HG03575 (cell line): ENCODE measurements at regions not wholly inside any gene's neighbourhood (a gene's known extent, or its start where the extent isn't known, plus 50 kb on each side); places are given as distances from the start of the nearest gene placed in this dataset.

Source experiments
- ATAC-seq: cut with Tn5 transposase; IDR thresholded peaks from one replicate; pipeline ENCODE4 v1.9.1; 2021; ENCODE audit not compliant: unreplicated experiment, insufficient number of reproducible peaks, low FRiP score; ENCODE audit errors: extremely low read depth

GRCh38 chr2:146270618-146271017, 1574.2 kb upstream of the ACVR2A start:
- no peak for ATAC-seq

GRCh38 chr2:146267093-146267492, 1577.7 kb upstream of the ACVR2A start:
- ATAC-seq: no peak

DNA sequence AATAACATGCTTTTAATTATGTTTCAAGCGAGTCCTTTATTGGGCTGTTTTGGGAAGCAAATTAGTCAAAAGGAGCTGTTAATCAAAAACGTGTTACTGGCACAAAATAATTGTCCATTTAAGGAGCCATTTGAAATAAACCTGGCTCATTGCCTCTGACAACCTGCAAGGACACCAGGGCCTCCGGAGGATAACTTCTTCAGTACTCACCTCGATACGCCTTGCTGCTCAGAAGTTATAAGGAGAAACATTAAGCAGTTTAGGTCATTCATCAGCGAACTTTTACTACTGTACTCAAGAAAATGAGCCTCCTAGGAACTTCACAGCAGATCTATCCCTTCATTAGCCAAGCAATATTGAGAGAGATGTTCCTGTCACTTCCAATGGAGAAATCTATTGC, 1579.2 kb upstream of the ACVR2A start:
- no peak for ATAC-seq

GRCh38 chr2:146262606-146263005, 1582.2 kb upstream of the ACVR2A start:
- ATAC-seq: no peak

DNA sequence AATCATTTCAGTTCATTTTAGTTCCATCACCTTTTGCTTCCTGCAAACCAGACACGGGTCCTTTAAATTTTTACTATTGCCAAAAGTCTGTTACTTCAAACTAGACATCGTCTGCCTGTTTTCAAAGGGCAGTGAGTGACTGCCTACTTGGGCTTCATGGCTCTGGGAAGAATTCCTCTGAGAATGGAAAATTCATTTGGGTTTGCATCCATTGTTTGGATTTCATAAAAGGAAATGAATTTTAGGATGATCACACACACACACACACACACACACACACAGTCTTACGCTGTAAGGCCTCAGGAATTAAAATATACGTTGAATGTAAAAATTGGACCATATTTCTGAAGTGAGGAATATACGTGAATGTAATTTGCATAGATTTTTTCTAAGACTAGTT, 1584.3 kb upstream of the ACVR2A start:
- no peak for ATAC-seq

DNA sequence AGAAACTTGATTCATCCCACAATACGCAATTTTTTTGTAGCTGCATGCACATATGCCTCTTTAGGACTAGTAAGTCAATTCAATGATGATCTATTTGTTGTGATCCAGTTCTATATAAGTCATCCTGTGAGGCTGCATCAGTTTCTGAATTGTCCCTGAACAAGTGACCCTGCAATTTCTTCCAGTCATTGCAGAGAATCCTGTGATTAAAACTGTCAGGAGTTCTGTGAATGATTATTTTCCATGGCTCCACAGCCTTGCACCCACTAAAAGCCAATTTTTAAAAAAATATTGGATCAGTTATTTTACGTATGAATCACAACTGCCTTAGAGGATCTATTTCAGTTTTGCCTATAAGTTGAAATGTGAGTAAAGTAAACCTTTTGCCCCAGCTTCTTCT, 1585.0 kb upstream of the ACVR2A start:
- ATAC-seq: no peak

DNA sequence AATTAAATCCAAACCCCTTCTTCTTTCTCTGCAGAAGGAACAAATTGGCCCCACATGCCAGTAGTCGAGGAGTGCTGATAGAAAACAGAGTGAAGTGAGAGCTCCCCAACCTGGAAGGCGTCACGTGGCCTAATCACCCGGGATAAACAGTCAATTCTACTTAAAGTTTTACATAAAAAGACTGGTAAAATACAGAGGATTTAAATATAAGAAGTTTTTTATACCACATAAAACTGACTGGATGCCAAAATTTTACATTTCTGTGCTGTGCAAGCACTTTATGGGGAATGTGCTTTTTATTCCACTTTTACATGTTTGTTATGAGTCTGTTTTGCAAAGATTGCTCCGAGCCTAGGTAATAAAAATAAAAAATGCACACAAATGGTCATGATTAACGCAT, 1586.8 kb upstream of the ACVR2A start:
- no peak for ATAC-seq

DNA sequence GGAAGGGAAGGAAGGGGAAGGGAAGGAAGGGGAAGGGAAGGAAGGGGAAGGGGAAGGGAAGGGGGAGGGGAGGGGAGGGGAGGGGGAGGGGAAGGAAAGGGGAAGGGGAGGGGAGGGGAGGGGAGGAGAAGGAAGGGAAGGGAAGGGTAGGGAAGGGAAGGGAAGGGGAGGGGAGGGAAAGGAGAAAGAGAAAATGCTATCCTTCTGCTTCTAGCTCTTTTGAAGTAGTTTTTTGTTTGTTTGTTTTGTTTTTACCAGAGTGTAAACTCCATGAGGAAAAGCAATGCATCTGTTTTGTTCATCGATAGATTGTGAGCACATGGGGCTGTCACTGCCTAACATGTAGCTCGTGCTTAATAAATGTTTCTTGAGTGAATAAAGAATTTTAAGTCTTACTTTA, 1592.7 kb upstream of the ACVR2A start:
- no peak for ATAC-seq

DNA sequence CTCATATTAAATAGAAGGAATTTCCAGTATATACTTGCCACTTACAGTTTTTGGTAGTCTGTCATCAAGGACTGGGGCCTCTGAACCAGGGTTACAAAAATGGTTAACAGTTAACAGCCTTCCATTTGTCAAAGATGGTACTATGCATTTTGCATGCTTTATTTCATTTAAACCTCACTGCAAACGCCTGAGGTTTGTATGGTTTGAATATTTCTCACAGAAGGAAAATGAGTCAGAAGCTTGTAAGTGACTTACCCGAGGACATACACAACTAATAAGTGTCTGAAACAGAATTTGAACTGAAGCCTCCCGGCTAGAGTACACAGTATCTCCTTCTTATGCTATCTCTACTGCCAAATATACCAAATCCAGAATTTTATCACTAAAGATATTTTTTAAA, 1593.5 kb upstream of the ACVR2A start:
- no peak for ATAC-seq

GRCh38 chr2:146246736-146247523, 1597.9 kb upstream of the ACVR2A start:
- no peak for ATAC-seq

DNA sequence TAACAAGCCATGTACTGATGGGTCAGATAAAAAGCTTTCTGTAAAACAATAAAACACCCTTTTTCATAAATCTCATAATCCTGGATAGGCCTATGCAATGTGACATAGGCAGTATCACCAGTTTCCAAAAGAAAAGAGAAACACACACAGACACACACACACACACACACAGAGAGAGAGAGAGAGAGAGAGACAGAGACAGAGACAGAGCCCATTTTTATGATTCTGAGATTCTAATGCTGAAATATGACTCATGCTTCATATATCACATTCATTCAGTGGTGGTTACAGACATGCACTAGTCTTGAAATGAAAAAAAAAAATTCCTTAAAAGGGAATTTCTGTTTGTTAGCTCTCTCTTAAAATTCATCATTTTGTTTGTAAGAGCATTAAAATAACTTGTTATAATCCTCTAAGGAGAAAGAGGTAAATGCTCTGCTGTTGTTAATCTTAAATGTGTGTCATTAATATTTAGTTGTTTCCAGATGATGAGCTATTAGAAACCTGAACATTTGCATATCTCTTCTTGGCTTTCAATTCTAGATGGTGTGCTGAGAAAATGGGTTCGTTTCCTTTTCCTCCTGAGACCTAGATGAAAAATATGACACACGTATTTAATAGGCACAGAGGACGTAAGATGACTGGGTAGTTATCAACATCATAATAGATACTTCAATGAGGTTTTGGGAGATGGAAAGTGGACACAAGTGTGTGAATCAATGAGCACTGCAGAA, 1598.7 kb upstream of the ACVR2A start:
- ATAC-seq: no peak

GRCh38 chr2:146244830-146245229, 1600.0 kb upstream of the ACVR2A start:
- ATAC-seq: no peak

DNA sequence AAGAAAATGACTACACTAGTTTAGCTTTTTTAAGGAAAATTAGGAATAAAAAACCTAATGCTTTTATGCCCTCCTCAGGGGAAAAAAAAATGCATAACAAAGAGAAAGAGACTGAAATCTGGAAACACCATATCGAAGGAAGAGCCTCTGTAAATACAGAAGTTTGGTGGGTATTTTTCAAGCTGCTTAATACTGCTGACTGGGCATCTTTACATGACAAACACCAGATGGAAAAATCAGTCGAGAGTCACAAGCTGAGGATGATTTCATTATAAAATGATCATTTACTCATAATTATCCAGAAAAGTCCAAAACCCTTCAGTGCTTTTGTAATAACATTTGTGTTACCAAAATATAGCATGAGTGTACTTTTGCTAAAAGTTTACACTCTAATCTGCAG, 1600.7 kb upstream of the ACVR2A start:
- ATAC-seq: no peak

DNA sequence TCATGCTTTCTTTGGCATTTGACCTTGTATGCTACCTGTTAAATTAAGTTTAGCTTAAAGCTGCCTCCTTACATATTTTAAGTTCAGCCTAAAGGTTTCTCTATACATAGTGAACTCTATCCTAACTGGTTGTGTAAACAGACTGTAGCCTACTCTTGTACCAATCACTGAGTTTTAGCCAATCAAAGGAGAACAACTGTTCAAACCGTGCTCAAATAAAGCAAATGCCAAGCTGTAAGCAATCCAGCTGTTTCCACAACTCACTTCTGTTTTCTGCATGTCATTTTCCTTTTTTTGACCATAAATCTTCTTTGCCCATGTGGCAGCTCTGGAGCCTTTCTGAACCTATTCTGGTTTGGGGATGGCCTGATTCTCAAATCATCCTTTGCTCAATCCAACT, 1603.8 kb upstream of the ACVR2A start:
- no peak for ATAC-seq

DNA sequence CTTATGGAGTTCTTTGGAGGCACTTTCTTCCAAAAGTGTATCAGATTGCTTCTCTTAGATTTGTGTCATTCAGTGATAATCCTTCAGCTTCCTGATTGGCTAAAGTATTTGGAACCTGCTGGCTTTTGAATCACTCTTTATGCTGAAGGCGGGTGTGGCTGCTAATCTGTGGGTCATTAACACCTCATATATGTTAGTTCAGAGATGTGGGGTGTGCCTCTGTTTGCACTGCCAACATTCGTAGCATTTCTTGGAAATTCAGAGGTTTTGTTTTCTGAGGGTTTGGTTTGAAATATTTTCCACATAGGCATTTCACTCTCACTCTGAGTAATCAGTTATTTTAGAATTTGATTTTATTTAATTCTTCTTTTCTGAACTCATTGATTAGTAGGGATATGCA, 1604.4 kb upstream of the ACVR2A start:
- ATAC-seq: no peak

DNA sequence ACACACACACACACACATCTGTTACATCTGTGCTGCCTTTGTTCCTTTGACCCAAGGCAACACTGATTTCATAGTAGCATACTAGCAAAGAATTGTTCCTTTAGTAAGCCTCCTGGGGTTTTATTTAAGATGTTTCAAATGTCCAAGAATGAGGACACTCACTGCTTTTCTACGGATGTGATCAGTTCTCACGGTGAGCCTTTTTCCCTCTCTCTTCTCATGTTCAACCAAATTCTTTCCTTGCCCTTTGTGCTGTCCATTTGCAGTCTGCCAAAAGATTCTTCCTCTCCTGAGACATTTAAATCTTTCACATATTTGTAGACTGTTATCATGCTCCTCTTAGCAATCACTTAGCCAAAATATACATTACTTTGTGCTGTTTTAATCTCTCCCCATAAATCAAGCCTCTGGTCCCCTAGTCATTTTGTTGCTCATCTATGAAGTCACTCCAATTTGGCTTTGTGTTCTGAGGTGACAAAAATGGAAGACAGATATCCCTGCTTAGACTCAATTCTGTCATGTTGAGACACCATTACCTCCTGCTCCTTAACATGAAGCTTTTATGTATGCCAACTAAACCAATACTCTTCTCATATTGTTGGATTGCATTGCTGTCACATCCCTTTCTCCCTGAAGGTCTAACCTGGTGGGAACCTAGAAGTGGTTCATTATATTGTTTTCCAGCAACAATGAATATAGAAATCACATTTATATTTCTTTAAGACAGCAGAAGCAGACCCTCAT, 1605.3 kb upstream of the ACVR2A start:
- no peak for ATAC-seq

DNA sequence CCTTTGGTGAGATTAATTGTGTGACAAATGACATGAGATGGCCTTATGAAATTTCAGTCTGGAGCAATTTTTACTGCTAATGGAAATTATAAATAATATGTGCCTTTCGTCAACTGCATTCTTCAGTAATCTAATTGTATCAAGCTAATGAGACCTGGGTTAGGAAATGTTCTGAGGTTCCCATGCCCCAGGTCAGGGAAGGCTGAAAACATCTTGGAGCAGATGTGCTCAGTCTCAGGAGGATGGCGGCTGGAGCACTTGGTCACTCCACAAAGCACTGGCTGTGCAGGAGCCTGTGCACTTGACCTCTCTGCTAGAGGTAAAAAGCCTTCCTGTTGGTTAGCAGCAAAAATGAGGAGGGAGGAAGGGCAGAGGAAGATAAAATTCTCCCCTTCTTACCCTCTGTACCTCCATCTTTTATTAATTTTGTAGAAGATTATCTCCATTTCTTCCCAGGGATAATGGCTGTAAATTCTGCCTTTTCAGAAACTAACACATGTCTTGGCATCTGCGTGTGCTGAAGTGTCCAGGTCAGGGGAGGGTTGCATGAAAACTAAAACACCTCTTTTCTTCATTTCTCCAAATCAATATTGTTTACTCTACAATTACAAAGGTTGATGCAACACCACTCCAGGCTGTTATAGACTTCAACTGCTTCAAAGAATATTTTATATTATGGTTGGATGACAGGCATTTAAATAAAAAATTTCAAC, 1606.4 kb upstream of the ACVR2A start:
- ATAC-seq: no peak

- no peak for ATAC-seq
These were observed 1609.7 kb upstream of the ACVR2A start for GRCh38 chr2:146235158-146235557.

GRCh38 chr2:146229508-146230155, 1615.2 kb upstream of the ACVR2A start:
- no peak for ATAC-seq
